ENCODE measurements at regions not wholly inside any gene's neighbourhood (a gene's known extent, or its start where the extent isn't known, plus 50 kb on each side); places are given as distances from the start of the nearest gene placed in this dataset.

DNA sequence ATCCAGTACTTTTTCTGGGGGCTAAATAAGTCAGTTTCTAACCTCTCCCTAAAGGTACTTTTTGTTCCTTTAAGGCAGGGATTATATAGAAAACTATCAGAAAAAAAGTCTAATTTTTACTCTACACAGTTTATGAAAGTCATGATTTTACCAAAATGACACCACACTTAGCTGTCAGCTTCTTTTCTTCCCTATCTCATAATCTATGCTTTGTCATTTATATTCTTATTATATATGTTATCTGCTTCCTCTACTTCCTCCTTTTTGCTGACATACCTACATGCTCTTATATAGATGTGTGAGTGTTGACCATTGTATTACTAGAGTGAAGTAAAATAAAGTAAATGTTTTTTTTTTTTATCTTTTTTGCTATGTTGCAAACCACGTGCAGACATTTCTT, 203.9 kb upstream of the CHRM2 start:
- no peaks in the 10 kb centered on the region for H3K79me2 ChIP-seq (ENCODE audit: insufficient read depth, low read length)
- no peak overlapping the region for H3K4ac ChIP-seq (ENCODE audit: low read depth, low read length)
- H4K5ac ChIP-seq (ENCODE audit: insufficient read length, low read depth, low read length): no peak overlapping the region
- no peak for DNase-seq
- H3K27me3 ChIP-seq (ENCODE audit: insufficient read depth, low read length): no peaks in the 10 kb centered on the region
- no peak overlapping the region for H3K23ac ChIP-seq (ENCODE audit: insufficient read length, low read depth, low read length)
- H2BK5ac ChIP-seq (ENCODE audit: insufficient read length, low read length): no peak overlapping the region
- H4K8ac ChIP-seq (replicated peaks; ENCODE audit: insufficient read length, low read depth, low read length): no peak overlapping the region
- H2BK120ac ChIP-seq (ENCODE audit: low read depth, low read length, poor library complexity, severe bottlenecking): no peak overlapping the region
- H4K20me1 ChIP-seq (ENCODE audit: control insufficient read depth, insufficient read depth, insufficient read length): no peaks in the 10 kb centered on the region
- no peak overlapping the region for H2BK12ac ChIP-seq (ENCODE audit: insufficient read length, low read depth, low read length)
- Mint-ChIP-seq H3K27ac (no peak overlapping the region), H3K9me3 (no peaks in the 10 kb centered on the region), H3K36me3 (ENCODE audit: insufficient read depth in 1 of 3, low read depth in 3 of 3) (no peaks in the 10 kb centered on the region), H3K4me1 (no peaks in the 10 kb centered on the region), H3K27me3 (ENCODE audit: low read depth) (no peaks in the 10 kb centered on the region), H3K4me3 (no peak overlapping the region)
- no peaks in the 10 kb centered on the region for H3K9me3 ChIP-seq (ENCODE audit: control insufficient read depth, low read depth, low read length)
- no peak overlapping the region for H2AFZ ChIP-seq (ENCODE audit: low read length)
- TF ChIP-seq, protein P1, sequence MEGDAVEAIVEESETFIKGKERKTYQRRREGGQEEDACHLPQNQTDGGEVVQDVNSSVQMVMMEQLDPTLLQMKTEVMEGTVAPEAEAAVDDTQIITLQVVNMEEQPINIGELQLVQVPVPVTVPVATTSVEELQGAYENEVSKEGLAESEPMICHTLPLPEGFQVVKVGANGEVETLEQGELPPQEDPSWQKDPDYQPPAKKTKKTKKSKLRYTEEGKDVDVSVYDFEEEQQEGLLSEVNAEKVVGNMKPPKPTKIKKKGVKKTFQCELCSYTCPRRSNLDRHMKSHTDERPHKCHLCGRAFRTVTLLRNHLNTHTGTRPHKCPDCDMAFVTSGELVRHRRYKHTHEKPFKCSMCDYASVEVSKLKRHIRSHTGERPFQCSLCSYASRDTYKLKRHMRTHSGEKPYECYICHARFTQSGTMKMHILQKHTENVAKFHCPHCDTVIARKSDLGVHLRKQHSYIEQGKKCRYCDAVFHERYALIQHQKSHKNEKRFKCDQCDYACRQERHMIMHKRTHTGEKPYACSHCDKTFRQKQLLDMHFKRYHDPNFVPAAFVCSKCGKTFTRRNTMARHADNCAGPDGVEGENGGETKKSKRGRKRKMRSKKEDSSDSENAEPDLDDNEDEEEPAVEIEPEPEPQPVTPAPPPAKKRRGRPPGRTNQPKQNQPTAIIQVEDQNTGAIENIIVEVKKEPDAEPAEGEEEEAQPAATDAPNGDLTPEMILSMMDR (conservative IDR thresholded peaks at IDR 0.05): no peak
- H3T11ph ChIP-seq (ENCODE audit: low read length): no peak overlapping the region
- H3K4me1 ChIP-seq (ENCODE audit: insufficient read depth, low read length): no peaks in the 10 kb centered on the region
- H3K14ac ChIP-seq (ENCODE audit: insufficient read depth, low read length): no peak overlapping the region
- H3K27ac ChIP-seq (ENCODE audit: insufficient read length, low read depth, low read length): no peak overlapping the region
- no peaks in the 10 kb centered on the region for H3K23me2 ChIP-seq (ENCODE audit: insufficient read length, low read depth, low read length, poor library complexity, severe bottlenecking)
- no peak overlapping the region for H3K9ac ChIP-seq (ENCODE audit: extremely low read depth, insufficient read length, low read length)
- H3K79me1 ChIP-seq (ENCODE audit: insufficient read depth, low read depth, low read length, poor library complexity, severe bottlenecking): no peaks in the 10 kb centered on the region
- no peak overlapping the region for H2BK15ac ChIP-seq (ENCODE audit: low read depth, low read length)
- no peak overlapping the region for H2AK5ac ChIP-seq (ENCODE audit: insufficient read length, low read length)
- no peak overlapping the region for H2BK20ac ChIP-seq (ENCODE audit: low read depth, low read length, poor library complexity, severe bottlenecking)
- no peak overlapping the region for H3K4me2 ChIP-seq (ENCODE audit: insufficient read depth, insufficient read length, low read length)
- no peak overlapping the region for H3K56ac ChIP-seq (ENCODE audit: insufficient read length, low read depth, low read length)
- H4K91ac ChIP-seq (ENCODE audit: insufficient read length, low read depth, low read length): no peak overlapping the region
- no peak overlapping the region for H3K18ac ChIP-seq (ENCODE audit: insufficient read length, low read depth, low read length)
- WGBS (ENCODE audit: extremely low coverage, insufficient read length, low lambda C conversion rate): no CpG with 5 or more reads among the region's 1 CpG
